HTR-8/SVneo (cell line): ENCODE measurements at regions not wholly inside any gene's neighbourhood (a gene's known extent, or its start where the extent isn't known, plus 50 kb on each side); places are given as distances from the start of the nearest gene placed in this dataset.
"Not testable (repeated sequence)": the region's sequence is repeated elsewhere in the genome, so short reads cannot be mapped to it uniquely, and the experiment has no call there.

Experiments
- DNase-seq: peaks from one replicate; pipeline ENCODE4 v3.0.0; 2011; ENCODE audit warnings: low spot score, mixed read lengths; ENCODE audit not compliant: insufficient read length
- FAIRE-seq: peaks from 2 replicates; lab custom pipeline; 2011; peaks lifted over from hg19 to GRCh38; lab: Jason Lieb, UNC

- FAIRE-seq = no peak
- no peak for DNase-seq
Measured at GRCh38 chr6:1231941-1232340, 80.0 kb upstream of the FOXQ1 start.

- FAIRE-seq = no peak
- DNase-seq = no peak
Measured at GRCh38 chr6:1230689-1231605, 81.0 kb upstream of the FOXQ1 start.

GRCh38 chr6:1230281-1230680 lies 81.6 kb upstream of the FOXQ1 start:
- no peak for FAIRE-seq

GRCh38 chr6:1229808-1230207 lies 82.1 kb upstream of the FOXQ1 start:
- no peak for DNase-seq
- FAIRE-seq = no peak

More at GRCh38 chr6:1230281-1230680, 81.6 kb upstream of the FOXQ1 start:
- DNase-seq = no peak

GRCh38 chr6:1229301-1229700 lies 82.6 kb upstream of the FOXQ1 start:
- FAIRE-seq = no peak
- no peak for DNase-seq

- FAIRE-seq (no peak), DNase-seq (no peak)
Measured at GRCh38 chr6:1228754-1229191, 83.1 kb upstream of the FOXQ1 start.

- peak; percentile 16 for FAIRE-seq
- DNase-seq = no peak
Measured at GRCh38 chr6:1227935-1228753, 83.8 kb upstream of the FOXQ1 start.

- FAIRE-seq = no peak
Measured at GRCh38 chr6:1227600-1227934, 84.3 kb upstream of the FOXQ1 start.

GRCh38 chr6:1226277-1227099 lies 85.4 kb upstream of the FOXQ1 start:
- FAIRE-seq (no peak), DNase-seq (no peak)

More at GRCh38 chr6:1227600-1227934, 84.3 kb upstream of the FOXQ1 start:
- no peak for DNase-seq

GRCh38 chr6:1224514-1224913 lies 87.4 kb upstream of the FOXQ1 start:
- FAIRE-seq = no peak
- no peak for DNase-seq

GRCh38 chr6:1222728-1223595 lies 88.9 kb upstream of the FOXQ1 start:
- DNase-seq = no peak
- no peak for FAIRE-seq

- FAIRE-seq = no peak
- DNase-seq = no peak
Measured at GRCh38 chr6:1217396-1217795, 94.5 kb upstream of the FOXQ1 start.

GRCh38 chr6:1216488-1216974 lies 95.4 kb upstream of the FOXQ1 start:
- FAIRE-seq (no peak), DNase-seq (no peak)

GRCh38 chr6:1215884-1216487 lies 95.9 kb upstream of the FOXQ1 start:
- no peak for FAIRE-seq

GRCh38 chr6:1215023-1215422 lies 96.9 kb upstream of the FOXQ1 start:
- DNase-seq = no peak
- FAIRE-seq = no peak

More at GRCh38 chr6:1215884-1216487, 95.9 kb upstream of the FOXQ1 start:
- no peak for DNase-seq

- no peak for FAIRE-seq
- no peak for DNase-seq
Measured at GRCh38 chr6:1212919-1213318, 99.0 kb upstream of the FOXQ1 start.

- not testable (repeated sequence) for FAIRE-seq, DNase-seq
Measured at GRCh38 chr6:1212138-1212537, 99.8 kb upstream of the FOXQ1 start.

- not testable (repeated sequence) for FAIRE-seq, DNase-seq
Measured at GRCh38 chr6:1210631-1211030, 101.3 kb upstream of the FOXQ1 start.

- DNase-seq (no peak), FAIRE-seq (no peak)
Measured at GRCh38 chr6:1208876-1209275, 103.0 kb upstream of the FOXQ1 start.
